Iris pigment epithelial cell (primary cell): ENCODE measurements at regions not wholly inside any gene's neighbourhood (a gene's known extent, or its start where the extent isn't known, plus 50 kb on each side); places are given as distances from the start of the nearest gene placed in this dataset.

Source experiments
- DNase-seq: peaks from one replicate; pipeline ENCODE4 v3.0.0-alpha.2; 2011; ENCODE audit warnings: low read depth

DNA sequence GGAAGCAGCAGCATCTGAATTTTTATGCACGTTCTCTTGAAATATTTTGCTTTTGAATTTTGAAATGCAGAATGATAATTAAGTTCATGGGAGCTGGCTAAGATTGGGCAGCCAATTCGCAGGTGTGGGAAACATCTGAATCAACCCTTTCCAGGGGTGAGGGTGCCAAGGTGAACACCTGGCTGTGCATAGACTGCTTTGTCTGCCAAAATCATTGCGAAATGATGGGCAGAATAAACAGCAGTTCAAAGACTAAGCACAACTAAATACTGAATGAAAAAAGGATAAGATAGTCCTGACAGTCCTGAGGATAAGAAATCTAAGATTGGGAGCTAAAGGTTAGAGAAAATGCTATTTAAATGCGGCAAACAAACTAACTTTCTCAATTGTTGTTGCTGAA lies 813.3 kb upstream of the RAG2 start:
- DNase-seq, result no peak

- peak; percentile 1 for DNase-seq
These were observed 811.1 kb upstream of the RAG2 start for GRCh38 chr11:37409124-37409523.

DNA sequence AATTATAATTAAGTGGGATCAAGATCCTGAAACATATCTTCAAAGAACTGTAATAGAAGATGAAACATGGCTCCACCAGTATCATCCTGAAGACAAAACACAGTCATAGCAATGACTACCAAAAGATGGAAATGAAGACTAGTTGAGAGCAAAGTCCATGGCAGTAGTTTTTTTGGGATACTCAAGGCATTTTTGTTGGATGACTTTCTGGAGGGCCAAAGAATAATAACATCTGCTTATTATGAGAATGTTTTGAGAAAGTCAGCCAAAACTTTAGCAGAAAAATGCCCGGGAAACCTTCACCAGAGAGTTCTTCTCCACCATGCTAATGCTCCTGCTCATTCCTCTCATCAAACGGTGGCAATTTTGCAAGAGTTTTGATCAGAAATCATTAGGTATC lies 809.4 kb upstream of the RAG2 start:
- DNase-seq, result no peak

- no peak for DNase-seq
These were observed 808.6 kb upstream of the RAG2 start for GRCh38 chr11:37406651-37407050.

DNA sequence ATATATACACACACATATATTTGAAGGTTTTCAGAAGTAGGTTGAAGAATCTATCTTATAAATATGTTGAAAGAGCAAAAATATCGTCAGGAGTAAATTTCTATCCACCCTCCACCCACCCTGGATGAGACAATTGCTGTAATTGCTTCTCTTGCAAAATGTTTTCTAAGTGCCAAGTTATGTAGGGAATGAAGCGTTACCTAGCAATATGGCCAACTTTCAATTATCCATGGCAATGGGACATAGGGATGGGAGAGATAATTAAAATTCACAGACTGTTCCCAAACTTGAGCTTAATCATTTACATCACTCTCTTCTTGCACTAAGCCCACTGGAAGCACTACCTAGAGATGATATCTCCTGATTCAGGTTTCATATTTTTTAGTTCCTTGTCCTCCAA lies 806.2 kb upstream of the RAG2 start:
- DNase-seq, result no peak

DNA sequence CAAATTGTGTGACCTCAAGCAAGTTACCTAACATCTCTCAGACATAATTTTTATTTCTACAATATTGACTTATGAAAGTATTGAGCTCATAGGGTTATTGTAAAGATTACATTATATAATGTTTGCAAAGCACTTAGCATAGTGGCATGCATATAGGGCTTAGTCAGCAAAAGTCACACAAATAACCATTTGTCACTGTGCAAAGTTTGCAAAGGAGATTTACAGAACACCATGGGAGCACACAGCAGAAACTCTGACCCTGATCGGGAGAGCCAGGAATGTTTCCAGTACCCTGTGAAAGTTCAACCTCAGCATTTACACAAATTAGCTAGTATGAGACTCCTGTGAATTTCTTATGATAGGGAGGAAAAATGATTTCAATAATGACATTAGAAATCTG lies 804.6 kb upstream of the RAG2 start:
- DNase-seq, result no peak

- DNase-seq, result no peak
These were observed 796.3 kb upstream of the RAG2 start for GRCh38 chr11:37394236-37394870.

DNA sequence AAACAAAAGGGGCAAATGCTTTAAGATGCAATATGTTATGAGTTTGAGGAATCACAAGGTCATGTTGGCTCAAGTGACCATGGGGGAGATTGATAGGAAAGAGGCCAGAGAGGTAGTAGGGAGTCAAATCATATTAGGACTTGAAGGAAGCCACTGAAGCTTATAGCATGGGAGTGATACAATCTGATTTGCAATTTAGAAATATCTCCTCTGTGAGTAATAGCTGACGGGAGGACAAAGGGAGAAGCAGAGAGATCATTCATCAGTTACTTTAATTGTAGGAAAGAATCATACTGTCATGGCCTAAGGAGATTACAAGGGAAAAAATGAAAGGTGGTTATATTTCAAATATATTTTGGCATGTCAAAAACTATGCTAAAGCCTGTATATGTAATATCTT lies 793.6 kb upstream of the RAG2 start:
- DNase-seq, result no peak

GRCh38 chr11:37390576-37391083 lies 792.6 kb upstream of the RAG2 start:
- no peak for DNase-seq

GRCh38 chr11:37378958-37379357 lies 780.9 kb upstream of the RAG2 start:
- no peak for DNase-seq

DNA sequence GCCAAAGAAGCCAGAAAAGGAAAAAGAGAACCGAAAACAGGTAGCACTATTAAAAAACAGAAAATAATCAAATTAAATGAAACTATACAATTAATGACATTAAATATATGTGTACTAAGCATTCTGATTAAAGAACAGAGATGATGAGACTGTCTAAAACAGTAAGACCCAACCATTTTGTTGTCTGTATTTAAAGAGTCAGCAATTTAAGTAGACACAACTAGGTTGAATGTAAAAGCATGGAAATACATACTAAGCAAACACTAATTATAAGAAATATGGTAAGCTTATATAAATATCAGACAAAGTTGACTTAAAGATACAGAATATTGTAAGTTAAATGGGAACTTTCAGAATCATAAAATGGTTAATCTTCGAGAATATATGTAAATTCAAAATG lies 774.6 kb upstream of the RAG2 start:
- no peak for DNase-seq

- no peak for DNase-seq
These were observed 773.4 kb upstream of the RAG2 start for GRCh38 chr11:37371346-37371970.

GRCh38 chr11:37370817-37371216 lies 772.8 kb upstream of the RAG2 start:
- DNase-seq, result no peak

DNA sequence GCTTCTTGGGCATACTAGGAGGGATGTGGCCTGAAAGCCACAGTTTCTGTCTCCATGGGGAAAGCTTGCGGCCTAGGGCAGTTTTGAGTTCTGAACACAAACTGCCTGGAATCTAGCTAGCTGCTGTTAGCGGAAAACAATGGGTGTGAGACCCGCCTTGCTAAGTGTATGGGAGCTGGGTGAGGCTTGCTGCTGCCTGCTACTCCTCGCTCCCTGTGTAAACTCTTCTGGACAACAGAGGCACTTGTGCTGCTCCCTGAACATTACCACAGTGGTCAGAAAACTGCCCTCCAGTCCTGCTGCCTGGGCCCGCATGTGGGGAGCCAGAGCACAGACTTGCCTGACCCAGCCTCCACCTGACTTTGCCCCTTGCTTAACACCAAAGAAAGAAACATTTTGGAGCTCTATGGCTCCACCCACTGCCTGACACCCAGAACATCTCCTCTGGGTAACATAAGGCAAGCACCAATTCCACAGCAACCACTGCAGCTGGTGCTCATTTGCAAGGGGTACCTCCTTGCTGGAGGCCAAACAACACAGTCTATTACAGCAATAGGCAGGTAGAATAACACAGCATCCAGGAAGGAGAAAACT lies 766.3 kb upstream of the RAG2 start:
- DNase-seq, result no peak

DNA sequence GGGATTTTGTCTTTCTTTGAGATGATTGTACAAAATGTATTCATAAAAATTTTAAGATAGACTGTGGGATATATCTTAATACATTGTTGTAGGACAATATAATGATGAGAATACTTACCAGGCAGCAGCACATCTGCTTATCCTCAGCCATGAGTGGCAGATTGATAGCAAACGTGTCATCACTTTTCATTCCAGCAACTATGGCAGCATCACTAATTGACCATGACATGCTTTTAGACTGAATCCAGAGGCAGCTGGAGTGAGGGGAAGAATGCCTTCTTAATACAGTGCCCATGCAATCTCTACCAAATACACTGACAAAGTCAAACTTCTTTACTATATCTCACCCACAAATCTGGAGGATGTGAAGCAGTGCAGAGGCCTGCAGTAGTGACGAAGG lies 755.2 kb upstream of the RAG2 start:
- DNase-seq, result no peak

GRCh38 chr11:37352485-37352884 lies 754.4 kb upstream of the RAG2 start:
- no peak for DNase-seq

- DNase-seq, result no peak
These were observed 745.3 kb upstream of the RAG2 start for GRCh38 chr11:37343290-37343689.

DNA sequence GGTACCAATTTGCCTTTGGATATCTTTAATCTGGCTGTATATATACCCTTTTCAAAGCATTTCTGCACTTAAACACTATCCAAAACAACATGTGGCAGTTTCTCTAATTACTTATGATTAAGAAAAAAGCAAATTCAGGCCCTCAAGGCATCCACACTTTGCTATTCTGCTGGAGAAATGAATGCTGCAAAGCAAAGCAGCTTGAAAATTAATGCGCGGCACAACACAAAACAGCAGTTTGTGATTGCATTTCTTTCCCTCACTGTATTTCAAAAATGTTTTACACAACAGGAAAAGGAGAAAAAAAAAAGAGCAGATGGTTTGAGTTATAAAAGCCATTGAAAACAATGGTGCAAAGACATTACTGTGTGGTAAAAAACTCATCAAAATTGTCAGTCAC lies 738.4 kb upstream of the RAG2 start:
- DNase-seq, result no peak

DNA sequence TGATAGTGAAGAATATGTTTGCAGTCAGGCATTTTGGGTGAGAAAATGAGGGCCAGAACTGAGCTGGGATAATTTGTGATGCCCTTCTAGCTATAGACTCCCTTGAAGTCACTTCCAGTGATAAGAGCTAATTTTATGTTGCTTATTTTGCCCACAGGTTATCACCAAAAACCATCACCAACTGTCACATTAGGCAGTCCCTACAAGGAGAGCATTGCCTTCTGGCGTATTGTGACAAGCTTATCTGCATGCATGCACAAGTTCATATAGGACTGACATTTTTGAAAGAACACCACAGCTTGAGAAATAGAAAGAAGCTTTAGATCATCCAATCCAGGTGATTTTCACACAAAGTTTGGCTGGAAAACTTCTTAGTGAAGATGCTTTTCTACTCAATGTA lies 735.3 kb upstream of the RAG2 start:
- no peak for DNase-seq

DNA sequence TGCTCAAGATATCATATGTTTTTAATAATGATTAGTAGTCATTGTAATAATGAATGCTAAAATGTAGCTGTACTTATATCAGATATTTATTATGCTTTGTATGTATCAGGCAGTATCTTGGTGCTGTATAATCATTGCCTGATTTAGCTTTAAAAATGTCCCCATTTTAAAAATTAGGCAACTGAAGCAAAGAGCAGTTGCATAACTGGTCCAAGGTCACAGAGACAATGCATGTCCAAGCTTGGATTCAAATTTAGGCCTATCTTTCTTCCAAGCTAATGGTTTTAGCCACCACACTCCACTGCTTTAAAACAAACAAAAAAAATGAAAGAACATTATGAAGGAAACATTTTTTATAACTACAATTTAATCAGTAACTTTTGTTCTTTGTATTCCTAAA lies 725.8 kb upstream of the RAG2 start:
- DNase-seq, result no peak

DNA sequence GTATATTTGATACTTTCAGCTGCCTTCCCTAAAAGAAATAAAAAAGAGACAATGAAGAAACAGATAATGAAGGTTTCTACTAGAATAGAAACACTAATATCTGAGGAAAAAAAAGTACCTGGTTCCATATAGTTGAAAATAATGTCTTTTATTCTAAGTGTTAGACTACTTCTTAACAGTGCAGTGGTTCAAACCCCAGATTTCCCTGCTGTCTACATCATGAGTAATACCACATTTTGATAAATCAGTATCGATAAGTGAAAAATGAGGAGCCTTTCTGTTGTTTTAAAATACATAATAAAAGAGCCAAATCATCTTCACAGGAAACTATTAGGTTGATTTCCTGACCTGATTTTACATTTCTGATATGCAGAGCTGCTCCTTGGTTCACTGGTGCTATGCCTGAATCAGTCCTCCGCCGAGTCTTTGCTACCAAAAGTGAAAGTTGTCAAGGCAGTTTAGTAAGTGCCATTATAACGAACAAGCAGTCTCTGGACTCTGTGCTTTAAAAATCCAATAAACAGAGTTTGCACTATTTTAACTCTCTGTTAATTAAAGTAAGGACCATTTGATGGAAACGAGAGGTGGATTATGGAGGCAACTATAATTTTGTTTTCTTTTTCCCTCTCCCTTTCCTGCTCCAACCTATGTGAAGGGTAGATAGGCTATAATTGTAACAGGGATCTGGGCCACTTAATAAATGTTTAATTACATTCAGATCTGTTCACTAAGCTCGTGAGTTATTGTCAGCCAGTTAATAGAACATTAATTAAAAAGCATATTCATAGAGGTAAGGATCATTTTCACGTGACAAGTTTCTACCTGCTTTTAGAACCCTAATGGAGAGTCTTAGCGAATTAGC lies 724.5 kb upstream of the RAG2 start:
- no peak for DNase-seq

- DNase-seq, result no peak
These were observed 722.9 kb upstream of the RAG2 start for GRCh38 chr11:37320921-37321320.

GRCh38 chr11:37317803-37318202 lies 719.8 kb upstream of the RAG2 start:
- no peak for DNase-seq
